K562 (cell line): ENCODE measurements at regions not wholly inside any gene's neighbourhood (a gene's known extent, or its start where the extent isn't known, plus 50 kb on each side); places are given as distances from the start of the nearest gene placed in this dataset.

ENCODE experiments used
- CREB3 ChIP-seq: fragments of 450-650 bp; conservative IDR thresholded peaks from 2 replicates; pipeline ENCODE4 v1.6.1; 2016; ENCODE audit warnings: missing genetic modification characterization, low read depth, mild to moderate bottlenecking, missing compliant biosample characterization, moderate library complexity
- ELF1 ChIP-seq: fragments of 200-800 bp; sonication (Bioruptor generic); IDR thresholded peaks from 2 replicates; pipeline ENCODE4 v1.6.1; 2016; ENCODE audit warnings: missing genetic modification characterization, missing compliant biosample characterization
- HCFC1 ChIP-seq: IDR thresholded peaks from 2 replicates; pipeline ENCODE4 v1.6.1; 2012; ENCODE audit warnings: low read depth, low read length, improper control_type of control experiment
- MAFG ChIP-seq: fragments of 450-650 bp; conservative IDR thresholded peaks from 2 replicates; pipeline ENCODE4 v1.6.1; 2016; ENCODE audit warnings: missing genetic modification characterization, missing compliant biosample characterization
- TAL1 ChIP-seq: fragments of 450-650 bp; IDR thresholded peaks from 2 replicates; pipeline ENCODE4 v1.6.1; 2016; ENCODE audit warnings: mild to moderate bottlenecking
- TFE3 ChIP-seq: fragments of 450-650 bp; formaldehyde crosslinking; IDR thresholded peaks from 2 replicates; pipeline ENCODE4 v1.4.0; 2020; ENCODE audit warnings: mild to moderate bottlenecking, mixed read lengths
- UBTF ChIP-seq, 2 experiments: IDR thresholded peaks; 2 replicates each; pipeline ENCODE4 v1.6.1; 2012; ENCODE audit warnings: improper control_type of control experiment in 2 of 2, low read depth in 2 of 2, low read length in 2 of 2, borderline replicate concordance in 1 of 2
- ZNF609 ChIP-seq: sonication (generic); formaldehyde crosslinking; IDR thresholded peaks from 2 replicates; pipeline ENCODE4 v1.8.1; 2023; ENCODE audit warnings: missing genetic modification reagents, mild to moderate bottlenecking, borderline replicate concordance

- TF ChIP-seq TFE3 (CRISPR knock-in tag) (no peak), ELF1 (tag) (no peak), UBTF (IDR thresholded peaks at IDR 0.05; ENCODE audit: borderline replicate concordance in 1 of 2, low read depth in 2 of 2, low read length in 2 of 2) (no peak), TAL1 (no peak), MAFG (tag) (no peak), ZNF609 (CRISPR knock-in tag) (no peak), CREB3 (no peak), HCFC1 (no peak)
These were observed 648.5 kb upstream of the PKN2 start (continued) for GRCh38 chr1:88035578-88035977.
